Forelimb muscle (tissue), 1 donor: ENCODE measurements at regions not wholly inside any gene's neighbourhood (a gene's known extent, or its start where the extent isn't known, plus 50 kb on each side); places are given as distances from the start of the nearest gene placed in this dataset.
"Not testable (repeated sequence)": the region's sequence is repeated elsewhere in the genome, so short reads cannot be mapped to it uniquely, and the experiment has no call there.

Experiments used
- DNase-seq: peaks from one replicate; pipeline ENCODE4 v3.0.0-alpha.2; 2013; ENCODE audit warnings: low read depth

GRCh38 chr3:170653801-170654200 is 67.9 kb upstream of the SLC7A14 start:
- no peak for DNase-seq

GRCh38 chr3:170651260-170651845 is 65.5 kb upstream of the SLC7A14 start:
- DNase-seq, result no peak

GRCh38 chr3:170650557-170650956 is 64.7 kb upstream of the SLC7A14 start:
- not testable (repeated sequence) for DNase-seq

GRCh38 chr3:170644711-170645110 is 58.8 kb upstream of the SLC7A14 start:
- no peak for DNase-seq

GRCh38 chr3:170643831-170644230 is 58.0 kb upstream of the SLC7A14 start:
- no peak for DNase-seq

- DNase-seq, result no peak
Measured at GRCh38 chr3:170642882-170643601, 57.2 kb upstream of the SLC7A14 start.

GRCh38 chr3:170641510-170642236 is 55.8 kb upstream of the SLC7A14 start:
- DNase-seq, result no peak

GRCh38 chr3:170640737-170641171 is 54.9 kb upstream of the SLC7A14 start:
- DNase-seq, result no peak

GRCh38 chr3:170638988-170639387 is 53.1 kb upstream of the SLC7A14 start:
- no peak for DNase-seq

GRCh38 chr3:170637306-170637705 is 51.4 kb upstream of the SLC7A14 start:
- no peak for DNase-seq

- DNase-seq, result no peak
Measured at GRCh38 chr3:170636400-170636973, 50.6 kb upstream of the SLC7A14 start.
